Type B pancreatic cell (in vitro differentiated cells): ENCODE measurements at regions not wholly inside any gene's neighbourhood (a gene's known extent, or its start where the extent isn't known, plus 50 kb on each side); places are given as distances from the start of the nearest gene placed in this dataset.
"Not testable (repeated sequence)": the region's sequence is repeated elsewhere in the genome, so short reads cannot be mapped to it uniquely, and the experiment has no call there.

ENCODE experiments used
- DNase-seq: peaks from one replicate; pipeline ENCODE4 v3.0.0; 2021; ENCODE audit warnings: mixed read lengths; ENCODE audit not compliant: unreplicated experiment; ENCODE audit errors: extremely low spot score
- H3K27ac Mint-ChIP-seq: 2 replicates; pipeline ENCODE4 v1.8.0; 2021; ENCODE audit warnings: mild to moderate bottlenecking, mixed read lengths
- H3K27me3 Mint-ChIP-seq: 2 replicates; pipeline ENCODE4 v1.8.0; 2021; ENCODE audit warnings: mixed read lengths
- H3K36me3 Mint-ChIP-seq: 2 replicates; pipeline ENCODE4 v1.8.0; 2021; ENCODE audit warnings: mixed read lengths
- H3K4me1 Mint-ChIP-seq: one replicate; pipeline ENCODE4 v1.8.0; 2021; ENCODE audit warnings: mixed read lengths; ENCODE audit not compliant: unreplicated experiment
- H3K4me3 Mint-ChIP-seq: 2 replicates; pipeline ENCODE4 v1.8.0; 2021; ENCODE audit warnings: mild to moderate bottlenecking, mixed read lengths
- H3K9me3 Mint-ChIP-seq: 2 replicates; pipeline ENCODE4 v1.8.0; 2021; ENCODE audit warnings: mixed read lengths
- TF ChIP-seq, protein P1 (sequence below): fragments of 200-600 bp; sonication (generic); conservative IDR thresholded peaks from 2 replicates; pipeline ENCODE4 v1.5.0; 2021; ENCODE audit warnings: antibody characterized with exemption, mild to moderate bottlenecking

DNA sequence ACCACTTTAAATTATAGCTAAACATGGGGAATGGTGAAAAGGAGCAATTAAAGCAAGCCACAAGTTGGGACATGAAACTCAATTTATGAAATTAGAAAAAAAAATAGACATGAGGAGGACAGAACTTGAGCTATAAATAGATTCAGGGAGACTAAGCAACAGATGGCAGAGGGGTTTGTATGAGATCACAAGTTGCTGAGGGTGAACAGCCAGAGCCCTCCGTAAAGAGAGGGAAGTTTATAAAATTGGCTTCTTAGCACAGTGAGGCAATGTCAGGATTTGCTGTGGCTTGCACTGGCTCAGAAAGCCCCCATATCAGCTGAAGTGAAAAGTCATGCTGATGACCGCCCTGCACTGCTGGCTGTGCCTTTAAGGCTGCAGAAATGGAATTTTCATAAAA, 443.4 kb upstream of the CD180 start:
- no peaks in the 10 kb centered on the region for H3K27me3 Mint-ChIP-seq
- H3K4me3 Mint-ChIP-seq: no peak overlapping the region
- TF ChIP-seq, protein P1, sequence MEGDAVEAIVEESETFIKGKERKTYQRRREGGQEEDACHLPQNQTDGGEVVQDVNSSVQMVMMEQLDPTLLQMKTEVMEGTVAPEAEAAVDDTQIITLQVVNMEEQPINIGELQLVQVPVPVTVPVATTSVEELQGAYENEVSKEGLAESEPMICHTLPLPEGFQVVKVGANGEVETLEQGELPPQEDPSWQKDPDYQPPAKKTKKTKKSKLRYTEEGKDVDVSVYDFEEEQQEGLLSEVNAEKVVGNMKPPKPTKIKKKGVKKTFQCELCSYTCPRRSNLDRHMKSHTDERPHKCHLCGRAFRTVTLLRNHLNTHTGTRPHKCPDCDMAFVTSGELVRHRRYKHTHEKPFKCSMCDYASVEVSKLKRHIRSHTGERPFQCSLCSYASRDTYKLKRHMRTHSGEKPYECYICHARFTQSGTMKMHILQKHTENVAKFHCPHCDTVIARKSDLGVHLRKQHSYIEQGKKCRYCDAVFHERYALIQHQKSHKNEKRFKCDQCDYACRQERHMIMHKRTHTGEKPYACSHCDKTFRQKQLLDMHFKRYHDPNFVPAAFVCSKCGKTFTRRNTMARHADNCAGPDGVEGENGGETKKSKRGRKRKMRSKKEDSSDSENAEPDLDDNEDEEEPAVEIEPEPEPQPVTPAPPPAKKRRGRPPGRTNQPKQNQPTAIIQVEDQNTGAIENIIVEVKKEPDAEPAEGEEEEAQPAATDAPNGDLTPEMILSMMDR: no peak
- H3K27ac Mint-ChIP-seq: no peak overlapping the region
- H3K4me1 Mint-ChIP-seq: peaks cover 10% of the 10 kb centered on the region
- peaks cover 3% of the 10 kb centered on the region for H3K36me3 Mint-ChIP-seq
- DNase-seq: no peak
- H3K9me3 Mint-ChIP-seq: peaks cover 3% of the 10 kb centered on the region

DNA sequence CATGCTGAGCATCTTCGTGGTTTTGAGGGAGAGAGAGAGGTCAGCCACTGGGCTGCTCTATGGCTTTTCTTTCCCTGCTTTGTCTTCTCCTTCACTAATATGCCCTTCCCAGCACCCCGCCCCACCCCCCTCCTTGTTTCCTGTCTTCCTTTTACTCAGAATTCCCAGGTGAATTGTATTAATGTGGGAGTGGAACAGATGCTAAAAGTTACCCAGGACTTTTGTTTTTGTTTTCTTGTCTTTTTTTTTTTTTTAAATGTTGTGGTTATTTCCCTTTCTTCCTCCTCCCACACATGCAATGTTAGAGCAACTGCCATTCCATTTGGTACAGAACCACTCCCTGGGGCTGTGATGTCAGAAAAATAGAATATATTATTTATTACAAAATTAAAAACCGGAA, 442.7 kb upstream of the CD180 start:
- H3K4me1 Mint-ChIP-seq: peaks cover 10% of the 10 kb centered on the region
- H3K9me3 Mint-ChIP-seq: peaks cover 5% of the 10 kb centered on the region
- H3K27ac Mint-ChIP-seq: no peak overlapping the region
- no peaks in the 10 kb centered on the region for H3K27me3 Mint-ChIP-seq
- H3K4me3 Mint-ChIP-seq: no peak overlapping the region
- TF ChIP-seq, protein P1: no peak
- peaks cover 7% of the 10 kb centered on the region for H3K36me3 Mint-ChIP-seq
- DNase-seq: no peak

DNA sequence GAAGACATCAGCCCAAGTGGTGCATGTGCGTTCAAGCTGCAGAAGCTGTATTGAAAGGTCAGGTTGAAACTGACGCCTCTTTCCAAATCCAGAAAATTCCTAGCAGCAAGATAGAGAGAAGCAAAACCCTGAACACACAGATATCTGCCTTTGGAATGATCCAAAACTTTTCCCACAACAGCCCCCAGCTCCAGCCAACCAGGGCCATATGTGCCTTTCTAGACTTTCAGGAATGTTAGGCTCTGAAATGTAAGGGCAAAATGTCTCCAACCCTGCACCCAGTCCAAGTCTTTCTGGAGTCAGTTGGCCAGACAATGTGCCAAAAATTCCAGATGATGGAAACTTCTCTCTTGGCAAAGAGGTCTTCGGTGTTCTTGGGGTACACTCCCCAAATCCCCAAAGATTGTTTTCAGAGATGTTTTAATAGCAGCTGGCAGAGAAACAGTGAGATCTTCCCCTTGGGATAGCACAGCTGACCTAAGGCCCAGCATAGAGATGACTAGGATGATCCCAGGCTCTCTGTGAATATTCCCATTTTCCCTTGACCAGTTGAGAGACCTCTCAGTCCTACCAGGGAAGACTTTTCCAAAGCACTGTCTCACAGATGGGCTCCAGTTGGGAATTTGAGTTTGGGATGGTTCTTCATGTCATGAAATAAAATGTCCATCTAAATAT, 440.4 kb upstream of the CD180 start:
- no peak for DNase-seq
- Mint-ChIP-seq H3K4me1 (peaks cover 10% of the 10 kb centered on the region), H3K9me3 (peaks cover 8% of the 10 kb centered on the region), H3K36me3 (peaks cover 7% of the 10 kb centered on the region), H3K27me3 (no peaks in the 10 kb centered on the region), H3K27ac (no peak overlapping the region), H3K4me3 (no peak overlapping the region)
- TF ChIP-seq, protein P1: no peak

DNA sequence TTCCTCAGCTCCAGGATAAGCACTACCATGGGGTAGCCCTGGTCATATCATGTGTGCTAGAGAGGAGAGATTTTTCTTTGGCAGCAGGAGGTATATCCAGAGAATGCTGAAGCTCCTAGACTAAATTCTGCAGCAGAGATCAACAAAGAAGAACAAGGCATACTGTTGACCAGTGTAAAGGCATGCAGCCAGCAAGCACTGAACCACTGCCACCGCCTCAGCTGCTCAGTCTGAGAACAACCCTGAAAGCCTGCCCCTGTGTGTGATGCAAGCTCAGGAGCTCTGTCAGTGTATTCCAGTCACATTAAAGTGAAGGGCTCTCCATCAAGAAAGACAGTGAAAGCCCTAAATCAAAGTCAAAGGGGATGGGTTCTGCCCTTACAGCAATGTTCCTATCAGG, 439.5 kb upstream of the CD180 start:
- Mint-ChIP-seq H3K4me1 (peaks cover 10% of the 10 kb centered on the region), H3K27me3 (no peaks in the 10 kb centered on the region), H3K9me3 (peaks cover 13% of the 10 kb centered on the region), H3K27ac (no peak overlapping the region), H3K36me3 (peaks cover 11% of the 10 kb centered on the region), H3K4me3 (no peak overlapping the region)
- no peak for DNase-seq
- TF ChIP-seq, protein P1: no peak

DNA sequence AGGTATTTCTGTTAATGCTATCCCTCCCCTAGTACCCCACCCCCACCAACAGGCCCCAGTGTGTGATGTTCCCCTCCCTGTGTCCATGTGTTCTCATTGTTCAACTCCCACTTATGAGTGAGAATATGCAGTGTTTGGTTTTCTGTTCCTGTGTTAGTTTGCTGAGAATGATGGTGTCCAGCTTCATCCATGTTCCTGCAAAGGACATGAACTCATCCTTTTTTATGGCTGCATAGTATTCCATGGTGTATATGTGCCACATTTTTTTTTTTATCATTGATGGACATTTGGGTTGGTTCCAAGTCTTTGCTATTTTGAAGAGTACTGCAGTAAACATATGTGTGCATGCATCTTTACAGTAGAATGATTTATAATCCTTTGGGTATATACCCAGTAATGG, 430.5 kb upstream of the CD180 start:
- not testable (repeated sequence) for DNase-seq, H3K36me3 Mint-ChIP-seq, H3K4me3 Mint-ChIP-seq, H3K4me1 Mint-ChIP-seq, H3K27me3 Mint-ChIP-seq, H3K27ac Mint-ChIP-seq
- H3K9me3 Mint-ChIP-seq: peaks cover 11% of the 10 kb centered on the region

DNA sequence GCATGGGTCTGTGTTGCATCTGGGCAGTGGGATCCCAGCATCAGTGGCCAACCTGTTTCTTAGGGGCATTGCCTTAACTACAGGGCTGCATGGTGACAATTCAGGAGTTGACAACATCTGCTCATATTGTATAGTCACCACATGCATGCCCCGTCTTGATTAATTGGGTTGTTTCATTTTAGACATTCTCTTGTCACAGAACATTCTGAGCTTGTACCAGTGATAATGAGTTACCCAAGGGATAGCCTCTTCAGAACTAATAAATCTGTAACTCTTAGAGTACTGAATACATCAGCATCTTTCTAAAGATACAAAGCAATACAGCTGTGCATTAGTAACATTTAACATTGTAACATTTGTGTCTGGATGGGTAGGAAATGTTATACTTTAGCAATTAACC, 426.5 kb upstream of the CD180 start:
- no peak overlapping the region for H3K4me3 Mint-ChIP-seq
- no peak overlapping the region for H3K27ac Mint-ChIP-seq
- H3K9me3 Mint-ChIP-seq: peaks cover 5% of the 10 kb centered on the region
- peaks cover 19% of the 10 kb centered on the region for H3K4me1 Mint-ChIP-seq
- peaks cover 3% of the 10 kb centered on the region for H3K27me3 Mint-ChIP-seq
- no peak for DNase-seq
- TF ChIP-seq, protein P1: no peak
- peaks cover 4% of the 10 kb centered on the region for H3K36me3 Mint-ChIP-seq
